CD8-positive, alpha-beta memory T cell (primary cell): ENCODE measurements at regions not wholly inside any gene's neighbourhood (a gene's known extent, or its start where the extent isn't known, plus 50 kb on each side); places are given as distances from the start of the nearest gene placed in this dataset.

Experiments
- CTCF ChIA-PET: fragments of 350-600 bp; sonication (Branson Sonifier 250); formaldehyde crosslinking; loops from one replicate; lab custom pipeline; 2021; ENCODE audit warnings: antibody characterized with exemption; lab: Charles Lee
- POLR2A ChIA-PET: fragments of 350-600 bp; sonication (Branson Sonifier 250); formaldehyde crosslinking; loops from one replicate; lab custom pipeline; 2021; ENCODE audit warnings: antibody characterized with exemption; lab: Charles Lee
- DNase-seq, 5 donors: peaks; one replicate each; pipeline versions ENCODE4 v3.0.0 to v3.0.0-alpha.2; 2020 to 2022; ENCODE audit warnings: mixed read lengths in 1 of 5
- H3K27ac ChIP-seq: one replicate; pipeline ENCODE4 v1.7.0; 2013; ENCODE audit warnings: low read depth, mild to moderate bottlenecking, low read length, moderate library complexity
- H3K27me3 ChIP-seq: 2 replicates; pipeline ENCODE4 v1.7.0; 2013; ENCODE audit warnings: low read length, mild to moderate bottlenecking; ENCODE audit not compliant: insufficient read depth, poor library complexity, severe bottlenecking
- H3K36me3 ChIP-seq: 2 replicates; pipeline ENCODE4 v1.7.0; 2013; ENCODE audit warnings: mild to moderate bottlenecking, low read length, moderate library complexity; ENCODE audit not compliant: insufficient read depth
- H3K4me1 ChIP-seq: 2 replicates; pipeline ENCODE4 v1.7.0; 2013; ENCODE audit warnings: mild to moderate bottlenecking, low read length, moderate library complexity; ENCODE audit not compliant: insufficient read depth
- H3K4me3 ChIP-seq: 2 replicates; pipeline ENCODE4 v1.7.0; 2013; ENCODE audit warnings: mild to moderate bottlenecking, low read length
- H3K9me3 ChIP-seq: 2 replicates; pipeline ENCODE4 v1.7.0; 2013; ENCODE audit warnings: mild to moderate bottlenecking, low read length
- H3K27ac Mint-ChIP-seq, 8 donors: one replicate each; pipeline ENCODE4 v1.8.0; 2020 to 2021; ENCODE audit warnings: mixed read lengths in 8 of 8, mild to moderate bottlenecking in 6 of 8, inconsistent platforms in 3 of 8, moderate library complexity in 3 of 8
- H3K27me3 Mint-ChIP-seq, 2 donors: one replicate each; pipeline ENCODE4 v1.8.0; 2020 to 2021; ENCODE audit warnings: mixed read lengths in 2 of 2, mild to moderate bottlenecking in 1 of 2, moderate library complexity in 1 of 2
- H3K36me3 Mint-ChIP-seq, 3 donors: one replicate each; pipeline ENCODE4 v1.8.0; 2020 to 2021; ENCODE audit warnings: mixed read lengths in 3 of 3, inconsistent platforms in 1 of 3, mild to moderate bottlenecking in 1 of 3
- H3K4me1 Mint-ChIP-seq, 3 donors: one replicate each; pipeline ENCODE4 v1.8.0; 2020 to 2021; ENCODE audit warnings: mixed read lengths in 3 of 3, inconsistent platforms in 1 of 3, mild to moderate bottlenecking in 1 of 3
- H3K4me3 Mint-ChIP-seq, 7 donors: one replicate each; pipeline ENCODE4 v1.8.0; 2020 to 2021; ENCODE audit warnings: mixed read lengths in 7 of 7, mild to moderate bottlenecking in 6 of 7, moderate library complexity in 4 of 7, inconsistent platforms in 2 of 7
- H3K9me3 Mint-ChIP-seq, 5 donors: one replicate each; pipeline ENCODE4 v1.8.0; 2020 to 2022; ENCODE audit warnings: mixed read lengths in 5 of 5, mild to moderate bottlenecking in 3 of 5, moderate library complexity in 2 of 5, inconsistent platforms in 1 of 5

GRCh38 chr17:77506371-77506991 lies 365.7 kb downstream of the SEC14L1 start:
- Mint-ChIP-seq H3K4me3 (no peak overlapping the region), H3K9me3 (peaks cover 0 to 10% (median 3%) of the 10 kb centered on the region in 5 donors), H3K36me3 (peaks cover 0 to 15% (median 6%) of the 10 kb centered on the region in 3 donors), H3K4me1 (no peaks in the 10 kb centered on the region), H3K27me3 (peaks cover 0 to 1% of the 10 kb centered on the region in 2 donors), H3K27ac (peak overlapping the region in 2 of 8 donors; percentile 8 to 30)
- H3K4me1 ChIP-seq, result no peaks in the 10 kb centered on the region
- ChIA-PET CTCF (interaction anchor here (1.0 to 1.4 kb wide), 2 partner anchors 16 to 107 kb away, joined by 3 read pairs; no protein-coding TSS in a partner anchor), POLR2A (no interaction called here)
- peak in 1 of 5 donors; percentile 41 for DNase-seq
- no peak overlapping the region for H3K27ac ChIP-seq
- H3K27me3 ChIP-seq, result no peaks in the 10 kb centered on the region
- no peaks in the 10 kb centered on the region for H3K36me3 ChIP-seq
- no peaks in the 10 kb centered on the region for H3K9me3 ChIP-seq
- H3K4me3 ChIP-seq, result no peak overlapping the region

GRCh38 chr17:77507111-77507885 lies 366.5 kb downstream of the SEC14L1 start:
- ChIA-PET POLR2A (no interaction called here), CTCF (interaction anchor here (1.0 to 1.4 kb wide), 2 partner anchors 17 to 107 kb away, joined by 3 read pairs; no protein-coding TSS in a partner anchor)
- Histone ChIP-seq H3K27me3 (no peaks in the 10 kb centered on the region), H3K9me3 (peaks cover 4% of the 10 kb centered on the region), H3K36me3 (no peaks in the 10 kb centered on the region), H3K27ac (no peak overlapping the region), H3K4me3 (no peak overlapping the region), H3K4me1 (no peaks in the 10 kb centered on the region)
- H3K4me3 Mint-ChIP-seq, result no peak overlapping the region
- H3K36me3 Mint-ChIP-seq, result peaks cover 0 to 12% (median 7%) of the 10 kb centered on the region in 3 donors
- H3K9me3 Mint-ChIP-seq, result peaks cover 2 to 18% (median 8%) of the 10 kb centered on the region in 5 donors
- H3K27ac Mint-ChIP-seq, result peak overlapping the region in 2 of 8 donors; percentile 31 to 35
- DNase-seq, result peak in 1 of 5 donors; percentile 35
- H3K27me3 Mint-ChIP-seq, result peaks cover 0 to 1% of the 10 kb centered on the region in 2 donors
- H3K4me1 Mint-ChIP-seq, result no peaks in the 10 kb centered on the region

GRCh38 chr17:77508047-77508715 lies 367.4 kb downstream of the SEC14L1 start:
- Histone ChIP-seq H3K4me1 (no peaks in the 10 kb centered on the region), H3K27ac (no peak overlapping the region), H3K36me3 (no peaks in the 10 kb centered on the region), H3K9me3 (peaks cover 4% of the 10 kb centered on the region), H3K27me3 (no peaks in the 10 kb centered on the region), H3K4me3 (no peak overlapping the region)
- no peak overlapping the region for H3K4me3 Mint-ChIP-seq
- H3K4me1 Mint-ChIP-seq, result peaks cover 0 to 4% (median 0%) of the 10 kb centered on the region in 3 donors
- DNase-seq, result peak in 1 of 5 donors; percentile 42
- H3K36me3 Mint-ChIP-seq, result peaks cover 2 to 19% (median 2%) of the 10 kb centered on the region in 3 donors
- H3K27ac Mint-ChIP-seq, result peak overlapping the region in 1 of 8 donors; percentile 2
- peaks cover 2 to 23% (median 11%) of the 10 kb centered on the region in 5 donors for H3K9me3 Mint-ChIP-seq
- ChIA-PET POLR2A (no interaction called here), CTCF (interaction anchor here (1.3 kb wide), 1 partner anchor 78 kb away, joined by 3 read pairs; no protein-coding TSS in a partner anchor)
- peaks cover 0 to 1% of the 10 kb centered on the region in 2 donors for H3K27me3 Mint-ChIP-seq

- Mint-ChIP-seq H3K4me1 (peaks cover 0 to 4% (median 0%) of the 10 kb centered on the region in 3 donors), H3K27ac (no peak overlapping the region), H3K9me3 (peaks cover 2 to 23% (median 11%) of the 10 kb centered on the region in 5 donors), H3K36me3 (peaks cover 2 to 19% (median 2%) of the 10 kb centered on the region in 3 donors), H3K27me3 (peaks cover 0 to 1% of the 10 kb centered on the region in 2 donors), H3K4me3 (no peak overlapping the region)
- ChIA-PET POLR2A (no interaction called here), CTCF (interaction anchor here (1.3 kb wide), 1 partner anchor 79 kb away, joined by 3 read pairs; no protein-coding TSS in a partner anchor)
- no peak for DNase-seq
- Histone ChIP-seq H3K9me3 (peaks cover 4% of the 10 kb centered on the region), H3K4me3 (no peak overlapping the region), H3K4me1 (no peaks in the 10 kb centered on the region), H3K36me3 (no peaks in the 10 kb centered on the region), H3K27me3 (no peaks in the 10 kb centered on the region), H3K27ac (no peak overlapping the region)
Measured at GRCh38 chr17:77509089-77509488, 368.3 kb downstream of the SEC14L1 start.

- ChIA-PET POLR2A (no interaction called here), CTCF (no interaction called here)
- H3K4me3 ChIP-seq, result no peak overlapping the region
Measured at GRCh38 chr17:77509599-77509998, 368.8 kb downstream of the SEC14L1 start.

GRCh38 chr17:77510133-77510796 lies 369.5 kb downstream of the SEC14L1 start:
- CTCF ChIA-PET, result no interaction called here
- H3K27me3 ChIP-seq, result no peaks in the 10 kb centered on the region
- no peak overlapping the region for H3K27ac ChIP-seq
- H3K4me3 Mint-ChIP-seq, result no peak overlapping the region
- peaks cover 2 to 19% (median 2%) of the 10 kb centered on the region in 3 donors for H3K36me3 Mint-ChIP-seq
- H3K9me3 ChIP-seq, result peaks cover 4% of the 10 kb centered on the region
- POLR2A ChIA-PET, result no interaction called here
- H3K9me3 Mint-ChIP-seq, result peaks cover 2 to 23% (median 11%) of the 10 kb centered on the region in 5 donors
- H3K4me1 Mint-ChIP-seq, result peaks cover 0 to 4% (median 0%) of the 10 kb centered on the region in 3 donors
- no peak overlapping the region for H3K27ac Mint-ChIP-seq
- H3K4me3 ChIP-seq, result no peak overlapping the region
- no peaks in the 10 kb centered on the region for H3K4me1 ChIP-seq
- DNase-seq, result peak in 1 of 5 donors; percentile 33
- H3K36me3 ChIP-seq, result no peaks in the 10 kb centered on the region
- peaks cover 0 to 1% of the 10 kb centered on the region in 2 donors for H3K27me3 Mint-ChIP-seq

More at GRCh38 chr17:77509599-77509998, 368.8 kb downstream of the SEC14L1 start:
- peaks cover 4% of the 10 kb centered on the region for H3K9me3 ChIP-seq
- no peak overlapping the region for H3K27ac ChIP-seq
- Mint-ChIP-seq H3K4me1 (peaks cover 0 to 4% (median 0%) of the 10 kb centered on the region in 3 donors), H3K4me3 (no peak overlapping the region), H3K27me3 (peaks cover 0 to 1% of the 10 kb centered on the region in 2 donors), H3K9me3 (peaks cover 2 to 23% (median 11%) of the 10 kb centered on the region in 5 donors), H3K36me3 (peaks cover 2 to 19% (median 2%) of the 10 kb centered on the region in 3 donors), H3K27ac (no peak overlapping the region)
- no peaks in the 10 kb centered on the region for H3K27me3 ChIP-seq
- no peaks in the 10 kb centered on the region for H3K4me1 ChIP-seq
- no peak for DNase-seq
- no peaks in the 10 kb centered on the region for H3K36me3 ChIP-seq

GRCh38 chr17:77511514-77512061 lies 370.8 kb downstream of the SEC14L1 start:
- POLR2A ChIA-PET, result no interaction called here
- Histone ChIP-seq H3K4me1 (no peaks in the 10 kb centered on the region), H3K27ac (no peak overlapping the region), H3K36me3 (no peaks in the 10 kb centered on the region), H3K4me3 (no peak overlapping the region), H3K27me3 (no peaks in the 10 kb centered on the region), H3K9me3 (peaks cover 4% of the 10 kb centered on the region)
- H3K27ac Mint-ChIP-seq, result no peak overlapping the region
- peaks cover 2 to 19% (median 2%) of the 10 kb centered on the region in 3 donors for H3K36me3 Mint-ChIP-seq
- no peak for DNase-seq
- H3K27me3 Mint-ChIP-seq, result peaks cover 0 to 1% of the 10 kb centered on the region in 2 donors
- H3K9me3 Mint-ChIP-seq, result peaks cover 2 to 23% (median 11%) of the 10 kb centered on the region in 5 donors
- no peak overlapping the region for H3K4me3 Mint-ChIP-seq
- CTCF ChIA-PET, result no interaction called here
- peaks cover under 1 to 5% (median 3%) of the 10 kb centered on the region in 3 donors for H3K4me1 Mint-ChIP-seq
